Osteoblast (primary cell): ENCODE measurements at regions not wholly inside any gene's neighbourhood (a gene's known extent, or its start where the extent isn't known, plus 50 kb on each side); places are given as distances from the start of the nearest gene placed in this dataset.
"Not testable (repeated sequence)": the region's sequence is repeated elsewhere in the genome, so short reads cannot be mapped to it uniquely, and the experiment has no call there.

Experiments used
- DNase-seq: peaks from one replicate; pipeline ENCODE4 v3.0.0; 2011; ENCODE audit warnings: low spot score, mixed read lengths; ENCODE audit not compliant: insufficient read length; ENCODE audit errors: missing footprints
- H2AFZ ChIP-seq: 2 replicates; pipeline ENCODE4 v1.6.0; 2011; ENCODE audit warnings: mild to moderate bottlenecking, low read length
- H3K27ac ChIP-seq: 2 replicates; pipeline ENCODE4 v1.5.1; 2011; ENCODE audit warnings: mild to moderate bottlenecking, low read depth, low read length, moderate library complexity
- H3K27me3 ChIP-seq: 2 replicates; pipeline ENCODE4 v1.6.0; 2012; ENCODE audit warnings: mild to moderate bottlenecking, control low read depth, inconsistent platforms, low read length, moderate library complexity; ENCODE audit not compliant: insufficient read depth
- H3K36me3 ChIP-seq: 2 replicates; pipeline ENCODE4 v1.5.1; 2011; ENCODE audit warnings: mild to moderate bottlenecking, low read length, control low read depth, moderate library complexity; ENCODE audit not compliant: insufficient read depth
- H3K4me1 ChIP-seq: 2 replicates; pipeline ENCODE4 v1.5.1; 2011; ENCODE audit warnings: mild to moderate bottlenecking, low read length, control low read depth, moderate library complexity; ENCODE audit not compliant: insufficient read depth
- H3K4me2 ChIP-seq: 2 replicates; pipeline ENCODE4 v1.6.0; 2011; ENCODE audit warnings: mild to moderate bottlenecking, low read length; ENCODE audit not compliant: insufficient read depth
- H3K4me3 ChIP-seq: fragments of 200-600 bp; sonication (generic); 3 replicates; pipeline ENCODE4 v1.5.1; 2012; ENCODE audit warnings: mild to moderate bottlenecking, low read length, inconsistent platforms; ENCODE audit not compliant: insufficient read depth
- H3K79me2 ChIP-seq: 2 replicates; pipeline ENCODE4 v1.6.0; 2012; ENCODE audit warnings: mild to moderate bottlenecking, low read length, control low read depth, inconsistent platforms; ENCODE audit not compliant: insufficient read depth
- H3K9me3 ChIP-seq: 2 replicates; pipeline ENCODE4 v1.5.1; 2011; ENCODE audit warnings: low read depth, low read length, control low read depth
- H4K20me1 ChIP-seq: 2 replicates; pipeline ENCODE4 v1.6.0; 2012; ENCODE audit warnings: mild to moderate bottlenecking, low read length, control low read depth; ENCODE audit not compliant: insufficient read depth
- TF ChIP-seq, protein P1 (sequence below): IDR thresholded peaks from 2 replicates; pipeline ENCODE4 v1.5.1; 2011; ENCODE audit warnings: mild to moderate bottlenecking, low read depth, low read length, moderate library complexity; ENCODE audit errors: extremely low read depth

GRCh38 chr4:30867427-30867826, 147.3 kb downstream of the PCDH7 start:
- H3K9me3 ChIP-seq, result no peaks in the 10 kb centered on the region
- no peak overlapping the region for H3K4me2 ChIP-seq
- H3K36me3 ChIP-seq, result no peaks in the 10 kb centered on the region
- DNase-seq, result no peak
- no peaks in the 10 kb centered on the region for H3K4me1 ChIP-seq
- no peak overlapping the region for H2AFZ ChIP-seq
- H4K20me1 ChIP-seq, result no peaks in the 10 kb centered on the region
- TF ChIP-seq, protein P1, sequence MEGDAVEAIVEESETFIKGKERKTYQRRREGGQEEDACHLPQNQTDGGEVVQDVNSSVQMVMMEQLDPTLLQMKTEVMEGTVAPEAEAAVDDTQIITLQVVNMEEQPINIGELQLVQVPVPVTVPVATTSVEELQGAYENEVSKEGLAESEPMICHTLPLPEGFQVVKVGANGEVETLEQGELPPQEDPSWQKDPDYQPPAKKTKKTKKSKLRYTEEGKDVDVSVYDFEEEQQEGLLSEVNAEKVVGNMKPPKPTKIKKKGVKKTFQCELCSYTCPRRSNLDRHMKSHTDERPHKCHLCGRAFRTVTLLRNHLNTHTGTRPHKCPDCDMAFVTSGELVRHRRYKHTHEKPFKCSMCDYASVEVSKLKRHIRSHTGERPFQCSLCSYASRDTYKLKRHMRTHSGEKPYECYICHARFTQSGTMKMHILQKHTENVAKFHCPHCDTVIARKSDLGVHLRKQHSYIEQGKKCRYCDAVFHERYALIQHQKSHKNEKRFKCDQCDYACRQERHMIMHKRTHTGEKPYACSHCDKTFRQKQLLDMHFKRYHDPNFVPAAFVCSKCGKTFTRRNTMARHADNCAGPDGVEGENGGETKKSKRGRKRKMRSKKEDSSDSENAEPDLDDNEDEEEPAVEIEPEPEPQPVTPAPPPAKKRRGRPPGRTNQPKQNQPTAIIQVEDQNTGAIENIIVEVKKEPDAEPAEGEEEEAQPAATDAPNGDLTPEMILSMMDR, result no peak
- no peaks in the 10 kb centered on the region for H3K79me2 ChIP-seq
- no peaks in the 10 kb centered on the region for H3K27me3 ChIP-seq
- no peak overlapping the region for H3K27ac ChIP-seq
- no peak overlapping the region for H3K4me3 ChIP-seq

GRCh38 chr4:30868111-30868895, 148.1 kb downstream of the PCDH7 start:
- H3K36me3 ChIP-seq, result no peaks in the 10 kb centered on the region

GRCh38 chr4:30869387-30869786, 149.2 kb downstream of the PCDH7 start:
- H3K9me3 ChIP-seq, H3K27ac ChIP-seq, H3K4me2 ChIP-seq, H4K20me1 ChIP-seq, H3K36me3 ChIP-seq, H2AFZ ChIP-seq, H3K27me3 ChIP-seq, H3K79me2 ChIP-seq, H3K4me1 ChIP-seq, H3K4me3 ChIP-seq, DNase-seq: not testable (repeated sequence)

More at GRCh38 chr4:30868111-30868895, 148.1 kb downstream of the PCDH7 start:
- no peaks in the 10 kb centered on the region for H3K9me3 ChIP-seq
- no peaks in the 10 kb centered on the region for H3K27me3 ChIP-seq
- no peak overlapping the region for H3K27ac ChIP-seq
- TF ChIP-seq, protein P1, result no peak
- no peak overlapping the region for H3K4me3 ChIP-seq
- no peaks in the 10 kb centered on the region for H3K79me2 ChIP-seq
- no peak overlapping the region for H3K4me2 ChIP-seq
- no peaks in the 10 kb centered on the region for H3K4me1 ChIP-seq
- no peaks in the 10 kb centered on the region for H4K20me1 ChIP-seq
- no peak overlapping the region for H2AFZ ChIP-seq
- DNase-seq, result no peak

DNA sequence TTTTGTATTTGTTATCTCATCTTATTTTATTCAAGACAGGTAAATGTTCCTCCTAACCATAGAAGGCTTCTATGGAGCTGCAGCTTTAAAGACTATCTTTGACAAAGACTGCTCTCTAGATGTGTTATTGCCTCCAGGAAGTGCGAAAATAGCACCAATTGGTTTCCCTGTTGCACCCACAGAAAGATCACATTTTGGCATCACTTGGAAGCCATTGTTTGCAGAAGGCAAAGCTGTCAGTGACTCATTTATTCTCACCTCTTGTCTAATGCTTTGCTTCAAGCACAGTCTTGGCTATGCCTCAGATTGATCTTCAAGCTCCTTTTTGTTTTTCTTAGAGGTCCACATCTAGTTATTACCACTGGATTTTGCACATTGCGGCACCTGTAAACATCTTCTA, 150.3 kb downstream of the PCDH7 start:
- H4K20me1 ChIP-seq, result no peaks in the 10 kb centered on the region
- no peak overlapping the region for H3K4me2 ChIP-seq
- H3K4me3 ChIP-seq, result no peak overlapping the region
- no peaks in the 10 kb centered on the region for H3K79me2 ChIP-seq
- no peak for DNase-seq
- no peaks in the 10 kb centered on the region for H3K9me3 ChIP-seq
- H3K27ac ChIP-seq, result no peak overlapping the region
- H3K27me3 ChIP-seq, result no peaks in the 10 kb centered on the region
- TF ChIP-seq, protein P1, result no peak
- no peaks in the 10 kb centered on the region for H3K36me3 ChIP-seq
- H3K4me1 ChIP-seq, result no peaks in the 10 kb centered on the region
- no peak overlapping the region for H2AFZ ChIP-seq
